Neural cell (in vitro differentiated cells): ENCODE measurements at regions not wholly inside any gene's neighbourhood (a gene's known extent, or its start where the extent isn't known, plus 50 kb on each side); places are given as distances from the start of the nearest gene placed in this dataset.

Source experiments
- H2AFZ ChIP-seq: fragments of 200-600, 300-800 bp; sonication (generic), shearing (Covaris generic); 2 replicates; pipeline ENCODE4 v1.6.0; 2014; ENCODE audit warnings: low read depth, mild to moderate bottlenecking, antibody characterized with exemption, low read length, moderate library complexity
- H3F3A ChIP-seq: fragments of 200-600 bp; shearing (Covaris generic); 2 replicates; pipeline ENCODE4 v1.6.1; 2016; ENCODE audit warnings: mild to moderate bottlenecking, moderate library complexity, mixed read lengths, antibody characterized with exemption, low read length; ENCODE audit not compliant: insufficient read depth, poor library complexity, severe bottlenecking
- H3K27ac ChIP-seq: fragments of 200-600, 300-800 bp; sonication (generic), shearing (Covaris generic); 2 replicates; pipeline ENCODE4 v1.5.1; 2014; ENCODE audit warnings: mild to moderate bottlenecking, low read length, moderate library complexity
- H3K27me3 ChIP-seq: fragments of 300-800, 200-600 bp; sonication (generic), shearing (Covaris generic); 2 replicates; pipeline ENCODE4 v1.6.0; 2014; ENCODE audit warnings: mild to moderate bottlenecking, low read depth, low read length, moderate library complexity; ENCODE audit not compliant: insufficient read depth
- H3K36me3 ChIP-seq: fragments of 300-800, 200-600 bp; sonication (generic), shearing (Covaris generic); 2 replicates; pipeline ENCODE4 v1.5.1; 2014; ENCODE audit warnings: mild to moderate bottlenecking, antibody characterized with exemption, low read length, moderate library complexity; ENCODE audit not compliant: insufficient read depth
- H3K4me2 ChIP-seq: fragments of 300-800, 200-600 bp; sonication (generic), shearing (Covaris generic); 2 replicates; pipeline ENCODE4 v1.6.0; 2014; ENCODE audit warnings: mild to moderate bottlenecking, low read length
- H3K4me3 ChIP-seq: fragments of 300-800, 200-600 bp; sonication (generic), shearing (Covaris generic); 2 replicates; pipeline ENCODE4 v1.5.1; 2014; ENCODE audit warnings: mild to moderate bottlenecking, low read length, moderate library complexity
- H3K79me2 ChIP-seq: fragments of 200-600 bp; shearing (Covaris generic); replicated peaks from 2 replicates; pipeline ENCODE4 v1.6.0; 2014; ENCODE audit warnings: mild to moderate bottlenecking, low read length, moderate library complexity; ENCODE audit not compliant: insufficient read depth
- H3K9ac ChIP-seq: fragments of 300-800, 200-600 bp; sonication (generic), shearing (Covaris generic); 2 replicates; pipeline ENCODE4 v1.6.1; 2016; ENCODE audit warnings: mild to moderate bottlenecking, low read length, mixed read lengths
- H3K9me2 ChIP-seq: fragments of 200-600 bp; shearing (Covaris generic); 2 replicates; pipeline ENCODE4 v1.6.1; 2016; ENCODE audit warnings: mild to moderate bottlenecking, low read length, mixed read lengths; ENCODE audit not compliant: insufficient read depth
- H3K9me3 ChIP-seq: fragments of 200-600, 300-800 bp; sonication (generic), shearing (Covaris generic); 2 replicates; pipeline ENCODE4 v1.6.1; 2016; ENCODE audit warnings: mild to moderate bottlenecking, mixed run types, low read length, moderate library complexity, mixed read lengths
- H4K20me1 ChIP-seq: fragments of 200-600 bp; shearing (Covaris generic); 2 replicates; pipeline ENCODE4 v1.6.1; 2016; ENCODE audit warnings: mild to moderate bottlenecking, mixed run types; ENCODE audit not compliant: insufficient read depth
- CTCF ChIP-seq: fragments of 450-650 bp; IDR thresholded peaks from 2 replicates; pipeline ENCODE4 v1.5.1; 2014; ENCODE audit warnings: antibody characterized with exemption, mild to moderate bottlenecking, moderate library complexity; ENCODE audit not compliant: poor library complexity, severe bottlenecking
- EP300 ChIP-seq: fragments of 450-650 bp; conservative IDR thresholded peaks from 2 replicates; pipeline ENCODE4 v1.6.1; 2014; ENCODE audit warnings: antibody characterized with exemption, mild to moderate bottlenecking, moderate library complexity; ENCODE audit not compliant: poor library complexity, severe bottlenecking
- EZH2 ChIP-seq: fragments of 200-600, 300-800 bp; shearing (Covaris generic), sonication (generic); IDR thresholded peaks from 2 replicates; pipeline ENCODE4 v1.6.1; 2014; ENCODE audit warnings: antibody characterized with exemption, low read length, borderline replicate concordance, mild to moderate bottlenecking; ENCODE audit not compliant: insufficient read depth, poor library complexity, severe bottlenecking
- MXI1 ChIP-seq: fragments of 450-650 bp; conservative IDR thresholded peaks from 2 replicates; pipeline ENCODE4 v1.6.1; 2014; ENCODE audit warnings: antibody characterized with exemption, mild to moderate bottlenecking; ENCODE audit not compliant: poor library complexity, severe bottlenecking
- POLR2AphosphoS5 ChIP-seq: IDR thresholded peaks from 2 replicates; pipeline ENCODE4 v1.6.1; 2012
- RAD21 ChIP-seq: fragments of 450-650 bp; conservative IDR thresholded peaks from 2 replicates; pipeline ENCODE4 v1.6.1; 2014; ENCODE audit warnings: antibody characterized with exemption, mild to moderate bottlenecking, moderate library complexity
- SMC3 ChIP-seq: fragments of 450-650 bp; conservative IDR thresholded peaks from 2 replicates; pipeline ENCODE4 v1.6.1; 2014; ENCODE audit warnings: antibody characterized with exemption, mild to moderate bottlenecking, moderate library complexity; ENCODE audit not compliant: poor library complexity
- TAF1 ChIP-seq: IDR thresholded peaks from 2 replicates; pipeline ENCODE4 v1.6.1; 2012; ENCODE audit warnings: low read depth
- TF ChIP-seq, protein P1 (sequence below): IDR thresholded peaks from 2 replicates; pipeline ENCODE4 v1.6.1; 2012; ENCODE audit warnings: borderline replicate concordance

DNA sequence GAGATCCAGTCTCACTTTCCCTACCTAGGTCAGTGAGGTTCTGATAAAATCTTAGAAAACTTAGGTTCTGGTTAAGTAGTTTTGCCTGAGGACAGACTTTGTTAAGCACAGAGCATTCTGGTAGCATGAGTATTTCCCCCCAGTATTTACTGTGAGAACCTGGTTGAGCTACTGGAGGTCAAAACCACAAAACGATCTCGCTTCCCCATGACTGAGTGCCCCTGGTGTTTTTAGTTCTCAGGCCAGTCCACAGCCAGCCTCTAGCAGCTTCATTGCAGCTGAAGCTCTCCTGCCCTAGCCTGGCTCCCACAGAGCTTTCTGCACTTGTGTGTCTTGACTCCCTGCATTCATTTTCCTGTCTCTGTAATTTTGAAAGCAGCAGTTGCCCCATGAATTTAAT lies 1138.2 kb downstream of the UQCRFS1 start:
- Histone ChIP-seq H3K4me2 (no peak overlapping the region), H3K9me3 (no peaks in the 10 kb centered on the region), H3F3A (no peaks in the 10 kb centered on the region), H3K79me2 (no peaks in the 10 kb centered on the region), H3K36me3 (no peaks in the 10 kb centered on the region), H3K27me3 (no peaks in the 10 kb centered on the region), H3K9ac (no peak overlapping the region), H3K4me3 (no peak overlapping the region), H4K20me1 (no peaks in the 10 kb centered on the region), H3K27ac (no peak overlapping the region), H2AFZ (no peak overlapping the region), H3K9me2 (no peaks in the 10 kb centered on the region)
- TF ChIP-seq MXI1: no peak
- no peak for TF ChIP-seq TAF1
- TF ChIP-seq EZH2: no peak
- no peak for TF ChIP-seq SMC3
- TF ChIP-seq CTCF: no peak
- TF ChIP-seq RAD21: no peak
- TF ChIP-seq POLR2AphosphoS5: no peak
- TF ChIP-seq EP300: no peak
- TF ChIP-seq, protein P1, sequence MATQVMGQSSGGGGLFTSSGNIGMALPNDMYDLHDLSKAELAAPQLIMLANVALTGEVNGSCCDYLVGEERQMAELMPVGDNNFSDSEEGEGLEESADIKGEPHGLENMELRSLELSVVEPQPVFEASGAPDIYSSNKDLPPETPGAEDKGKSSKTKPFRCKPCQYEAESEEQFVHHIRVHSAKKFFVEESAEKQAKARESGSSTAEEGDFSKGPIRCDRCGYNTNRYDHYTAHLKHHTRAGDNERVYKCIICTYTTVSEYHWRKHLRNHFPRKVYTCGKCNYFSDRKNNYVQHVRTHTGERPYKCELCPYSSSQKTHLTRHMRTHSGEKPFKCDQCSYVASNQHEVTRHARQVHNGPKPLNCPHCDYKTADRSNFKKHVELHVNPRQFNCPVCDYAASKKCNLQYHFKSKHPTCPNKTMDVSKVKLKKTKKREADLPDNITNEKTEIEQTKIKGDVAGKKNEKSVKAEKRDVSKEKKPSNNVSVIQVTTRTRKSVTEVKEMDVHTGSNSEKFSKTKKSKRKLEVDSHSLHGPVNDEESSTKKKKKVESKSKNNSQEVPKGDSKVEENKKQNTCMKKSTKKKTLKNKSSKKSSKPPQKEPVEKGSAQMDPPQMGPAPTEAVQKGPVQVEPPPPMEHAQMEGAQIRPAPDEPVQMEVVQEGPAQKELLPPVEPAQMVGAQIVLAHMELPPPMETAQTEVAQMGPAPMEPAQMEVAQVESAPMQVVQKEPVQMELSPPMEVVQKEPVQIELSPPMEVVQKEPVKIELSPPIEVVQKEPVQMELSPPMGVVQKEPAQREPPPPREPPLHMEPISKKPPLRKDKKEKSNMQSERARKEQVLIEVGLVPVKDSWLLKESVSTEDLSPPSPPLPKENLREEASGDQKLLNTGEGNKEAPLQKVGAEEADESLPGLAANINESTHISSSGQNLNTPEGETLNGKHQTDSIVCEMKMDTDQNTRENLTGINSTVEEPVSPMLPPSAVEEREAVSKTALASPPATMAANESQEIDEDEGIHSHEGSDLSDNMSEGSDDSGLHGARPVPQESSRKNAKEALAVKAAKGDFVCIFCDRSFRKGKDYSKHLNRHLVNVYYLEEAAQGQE: no peak

GRCh38 chr19:28067882-28068281 lies 1145.1 kb downstream of the UQCRFS1 start:
- Histone ChIP-seq H3K79me2 (no peaks in the 10 kb centered on the region), H4K20me1 (no peaks in the 10 kb centered on the region), H3F3A (no peaks in the 10 kb centered on the region), H3K9me2 (no peaks in the 10 kb centered on the region), H3K9me3 (no peaks in the 10 kb centered on the region), H2AFZ (no peak overlapping the region), H3K27ac (no peak overlapping the region), H3K4me3 (no peak overlapping the region), H3K4me2 (no peak overlapping the region), H3K9ac (no peak overlapping the region), H3K36me3 (no peaks in the 10 kb centered on the region), H3K27me3 (no peaks in the 10 kb centered on the region)
- TF ChIP-seq CTCF: no peak
- no peak for TF ChIP-seq EZH2
- TF ChIP-seq SMC3: no peak
- no peak for TF ChIP-seq EP300
- TF ChIP-seq POLR2AphosphoS5: no peak
